ENCODE measurements at regions not wholly inside any gene's neighbourhood (a gene's known extent, or its start where the extent isn't known, plus 50 kb on each side); places are given as distances from the start of the nearest gene placed in this dataset.

DNA sequence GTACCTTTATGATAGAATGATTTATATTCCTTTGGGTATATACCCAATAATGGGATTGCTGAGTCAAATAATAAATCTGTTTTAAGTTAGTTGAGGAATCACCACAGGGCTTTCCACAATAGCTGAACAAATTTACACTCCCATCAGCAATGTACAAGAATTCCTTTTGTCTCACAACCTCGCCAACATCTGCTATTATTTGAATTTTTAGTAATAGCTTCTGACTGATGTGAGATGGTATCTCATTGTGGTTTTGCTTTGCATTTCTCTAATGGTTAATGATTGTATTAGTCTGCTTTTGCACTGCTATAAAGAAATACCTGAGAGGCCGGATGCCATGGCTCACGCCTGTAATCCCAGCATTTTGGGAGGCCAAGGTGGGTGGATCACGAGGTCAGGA lies 1387.6 kb upstream of the ACVR2A start:
- Histone ChIP-seq H3K4me2 (ENCODE audit: low read length) (no peak overlapping the region), H3K9me2 (ENCODE audit: insufficient read depth) (no peaks in the 10 kb centered on the region), H3K27me3 (ENCODE audit: insufficient read depth, low read length) (no peaks in the 10 kb centered on the region), H3K4me1 (ENCODE audit: control insufficient read depth in 1 of 2, insufficient read depth in 2 of 2, low read length in 2 of 2) (no peaks in the 10 kb centered on the region), H3K9ac (ENCODE audit: low read length) (no peak overlapping the region), H3K9me3 (ENCODE audit: control insufficient read depth in 1 of 2, insufficient read depth in 1 of 2, low read depth in 1 of 2, low read length in 2 of 2) (peaks cover 0 to 4% of the 10 kb centered on the region in 2 experiments; a peak in 1 of 4 replicates), H3K4me3 (replicated peaks in 1 of 2; ENCODE audit: low read depth in 1 of 2, low read length in 2 of 2) (no peak overlapping the region), H3K27ac (ENCODE audit: low read depth, low read length) (no peak overlapping the region), H4K20me1 (ENCODE audit: insufficient read depth) (no peaks in the 10 kb centered on the region; the same call in 1 of the 2 replicates), H3K36me3 (ENCODE audit: control insufficient read depth in 1 of 2, insufficient read depth in 2 of 2, low read length in 2 of 2) (no peaks in the 10 kb centered on the region), H3K79me2 (ENCODE audit: insufficient read depth, low read length) (no peaks in the 10 kb centered on the region), H2AFZ (ENCODE audit: low read depth, low read length, poor library complexity, severe bottlenecking) (no peak overlapping the region)
- no peak for ATAC-seq
- CTCF ChIA-PET = no interaction called here
- no peak for DNase-seq (ENCODE audit: low read depth, low spot score)
- TF ChIP-seq EZH2phosphoT487 (IDR thresholded peaks at IDR 0.05; ENCODE audit: borderline replicate concordance) = no peak
- TF ChIP-seq, protein P1, sequence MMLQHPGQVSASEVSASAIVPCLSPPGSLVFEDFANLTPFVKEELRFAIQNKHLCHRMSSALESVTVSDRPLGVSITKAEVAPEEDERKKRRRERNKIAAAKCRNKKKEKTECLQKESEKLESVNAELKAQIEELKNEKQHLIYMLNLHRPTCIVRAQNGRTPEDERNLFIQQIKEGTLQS (IDR thresholded peaks at IDR 0.05) = no peak
- TF ChIP-seq JUND (IDR thresholded peaks at IDR 0.05) = no peak
- no peak for TF ChIP-seq SRF (IDR thresholded peaks at IDR 0.05; ENCODE audit: low read depth)
- TF ChIP-seq, protein P2, sequence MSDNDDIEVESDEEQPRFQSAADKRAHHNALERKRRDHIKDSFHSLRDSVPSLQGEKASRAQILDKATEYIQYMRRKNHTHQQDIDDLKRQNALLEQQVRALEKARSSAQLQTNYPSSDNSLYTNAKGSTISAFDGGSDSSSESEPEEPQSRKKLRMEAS (IDR thresholded peaks at IDR 0.05) = no peak
- TF ChIP-seq EZH2 (IDR thresholded peaks at IDR 0.05) = no peak
- TF ChIP-seq, protein P3, sequence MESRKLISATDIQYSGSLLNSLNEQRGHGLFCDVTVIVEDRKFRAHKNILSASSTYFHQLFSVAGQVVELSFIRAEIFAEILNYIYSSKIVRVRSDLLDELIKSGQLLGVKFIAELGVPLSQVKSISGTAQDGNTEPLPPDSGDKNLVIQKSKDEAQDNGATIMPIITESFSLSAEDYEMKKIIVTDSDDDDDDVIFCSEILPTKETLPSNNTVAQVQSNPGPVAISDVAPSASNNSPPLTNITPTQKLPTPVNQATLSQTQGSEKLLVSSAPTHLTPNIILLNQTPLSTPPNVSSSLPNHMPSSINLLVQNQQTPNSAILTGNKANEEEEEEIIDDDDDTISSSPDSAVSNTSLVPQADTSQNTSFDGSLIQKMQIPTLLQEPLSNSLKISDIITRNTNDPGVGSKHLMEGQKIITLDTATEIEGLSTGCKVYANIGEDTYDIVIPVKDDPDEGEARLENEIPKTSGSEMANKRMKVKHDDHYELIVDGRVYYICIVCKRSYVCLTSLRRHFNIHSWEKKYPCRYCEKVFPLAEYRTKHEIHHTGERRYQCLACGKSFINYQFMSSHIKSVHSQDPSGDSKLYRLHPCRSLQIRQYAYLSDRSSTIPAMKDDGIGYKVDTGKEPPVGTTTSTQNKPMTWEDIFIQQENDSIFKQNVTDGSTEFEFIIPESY (IDR thresholded peaks at IDR 0.05; ENCODE audit: extremely low read depth, insufficient replicate concordance, low read length) = no peak
- TF ChIP-seq POLR2AphosphoS5 (IDR thresholded peaks at IDR 0.05; ENCODE audit: low read depth, low read length) = no peak
- no peak for TF ChIP-seq RAD21 (IDR thresholded peaks at IDR 0.05; ENCODE audit: low read depth)
- TF ChIP-seq CEBPB (IDR thresholded peaks at IDR 0.05; ENCODE audit: low read depth) = no peak
- TF ChIP-seq SP1 (IDR thresholded peaks at IDR 0.05; ENCODE audit: low read depth) = no peak
- no peak for TF ChIP-seq TCF7L2 (IDR thresholded peaks at IDR 0.05; ENCODE audit: borderline replicate concordance, extremely low read depth, insufficient read depth, insufficient read length)
- TF ChIP-seq ZNF274 (IDR thresholded peaks at IDR 0.05; ENCODE audit: low read depth, low read length) = no peak
- TF ChIP-seq FOSL1 (IDR thresholded peaks at IDR 0.05; ENCODE audit: low read depth) = no peak
- TF ChIP-seq, protein P4, sequence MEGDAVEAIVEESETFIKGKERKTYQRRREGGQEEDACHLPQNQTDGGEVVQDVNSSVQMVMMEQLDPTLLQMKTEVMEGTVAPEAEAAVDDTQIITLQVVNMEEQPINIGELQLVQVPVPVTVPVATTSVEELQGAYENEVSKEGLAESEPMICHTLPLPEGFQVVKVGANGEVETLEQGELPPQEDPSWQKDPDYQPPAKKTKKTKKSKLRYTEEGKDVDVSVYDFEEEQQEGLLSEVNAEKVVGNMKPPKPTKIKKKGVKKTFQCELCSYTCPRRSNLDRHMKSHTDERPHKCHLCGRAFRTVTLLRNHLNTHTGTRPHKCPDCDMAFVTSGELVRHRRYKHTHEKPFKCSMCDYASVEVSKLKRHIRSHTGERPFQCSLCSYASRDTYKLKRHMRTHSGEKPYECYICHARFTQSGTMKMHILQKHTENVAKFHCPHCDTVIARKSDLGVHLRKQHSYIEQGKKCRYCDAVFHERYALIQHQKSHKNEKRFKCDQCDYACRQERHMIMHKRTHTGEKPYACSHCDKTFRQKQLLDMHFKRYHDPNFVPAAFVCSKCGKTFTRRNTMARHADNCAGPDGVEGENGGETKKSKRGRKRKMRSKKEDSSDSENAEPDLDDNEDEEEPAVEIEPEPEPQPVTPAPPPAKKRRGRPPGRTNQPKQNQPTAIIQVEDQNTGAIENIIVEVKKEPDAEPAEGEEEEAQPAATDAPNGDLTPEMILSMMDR (IDR thresholded peaks at IDR 0.05 in 2 of 3, conservative IDR thresholded peaks at IDR 0.05 in 1 of 3; ENCODE audit: borderline replicate concordance in 1 of 3, insufficient read depth in 1 of 3, low read depth in 2 of 3, low read length in 2 of 3) = no peak
- TF ChIP-seq SIN3A (IDR thresholded peaks at IDR 0.05; ENCODE audit: low read depth) = no peak
- intact Hi-C loops (cut with micrococcal nuclease) = no loop called here
- BruUV-seq (replicated peaks) = no TSS peak
- POLR2A ChIA-PET = no interaction called here
- RAD21 ChIA-PET (ENCODE audit: low non-redundant PET in 1 of 2, low total read pairs in 2 of 2, uncharacterized antibody in 2 of 2, unreplicated experiment in 2 of 2) = no interaction called here
